ENCODE measurements at regions not wholly inside any gene's neighbourhood (a gene's known extent, or its start where the extent isn't known, plus 50 kb on each side); places are given as distances from the start of the nearest gene placed in this dataset.

- TF ChIP-seq EZH2 (IDR thresholded peaks at IDR 0.05; ENCODE audit: borderline replicate concordance, low read length) (no peak), CTCF (conservative IDR thresholded peaks at IDR 0.05 in 1 of 2, IDR thresholded peaks at IDR 0.05 in 1 of 2; ENCODE audit: extremely low read depth in 1 of 2, insufficient read depth in 1 of 2, low read depth in 1 of 2, low read length in 2 of 2) (no peak)
These were observed 377.2 kb upstream of the GOT2 start for GRCh38 chr16:59111280-59111679.
